ENCODE measurements at regions not wholly inside any gene's neighbourhood (a gene's known extent, or its start where the extent isn't known, plus 50 kb on each side); places are given as distances from the start of the nearest gene placed in this dataset.

DNA sequence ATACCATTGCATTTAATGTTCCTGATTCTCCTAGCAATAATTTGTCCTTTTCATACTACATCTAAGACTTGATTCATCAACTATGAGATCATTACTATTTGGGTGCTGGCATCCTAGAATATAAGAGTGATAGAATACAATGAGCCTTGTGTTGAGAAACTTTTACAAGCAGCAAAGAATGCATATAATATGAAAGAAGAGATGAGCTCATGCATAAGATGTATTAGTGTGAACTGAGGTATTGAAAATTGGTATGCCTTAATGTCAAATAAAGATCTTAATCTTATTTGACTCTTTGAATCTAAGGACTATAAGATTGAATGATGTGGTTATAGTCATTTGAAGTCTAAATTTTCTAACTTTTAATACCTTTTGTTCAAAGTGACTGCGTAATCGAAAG lies 220.0 kb upstream of the ARHGEF26 start:
- Histone ChIP-seq H3K9me3 (ENCODE audit: control insufficient read depth, insufficient read depth, low read depth, low read length) (no peaks in the 10 kb centered on the region), H3K27me3 (ENCODE audit: control insufficient read depth, insufficient read depth, low read length) (no peaks in the 10 kb centered on the region), H3K36me3 (ENCODE audit: control insufficient read depth, insufficient read depth, low read length) (no peaks in the 10 kb centered on the region), H3K27ac (ENCODE audit: low read length) (no peak overlapping the region), H3K4me1 (ENCODE audit: control insufficient read depth, insufficient read depth, low read length) (no peaks in the 10 kb centered on the region), H3K4me3 (ENCODE audit: low read depth in 2 of 2, low read length in 2 of 2) (no peak overlapping the region)
- in situ Hi-C loops (cut with HindIII; ENCODE audit: low pct_unique_long_range_greater_than_20kb, low sequenced_read_pairs) = no loop called here
- ChIA-PET CTCF (no interaction called here), POLR2A (no interaction called here)
- ATAC-seq (no peak), DNase-seq (ENCODE audit: low read depth, low spot score) (no peak)
- BruUV-seq (replicated peaks) = no TSS peak
- intact Hi-C loops (cut with micrococcal nuclease; ENCODE audit: unreplicated experiment) = no loop called here
- TF ChIP-seq TCF7L2 (IDR thresholded peaks at IDR 0.05; ENCODE audit: low read depth, low read length) (peak; percentile 68; the same call in 1 of the 2 replicates), SIN3A (IDR thresholded peaks at IDR 0.05; ENCODE audit: borderline replicate concordance, insufficient read depth, low read depth, low read length) (no peak), POLR2AphosphoS5 (IDR thresholded peaks at IDR 0.05; ENCODE audit: low read depth, low read length) (no peak)
- TF ChIP-seq, protein P1, sequence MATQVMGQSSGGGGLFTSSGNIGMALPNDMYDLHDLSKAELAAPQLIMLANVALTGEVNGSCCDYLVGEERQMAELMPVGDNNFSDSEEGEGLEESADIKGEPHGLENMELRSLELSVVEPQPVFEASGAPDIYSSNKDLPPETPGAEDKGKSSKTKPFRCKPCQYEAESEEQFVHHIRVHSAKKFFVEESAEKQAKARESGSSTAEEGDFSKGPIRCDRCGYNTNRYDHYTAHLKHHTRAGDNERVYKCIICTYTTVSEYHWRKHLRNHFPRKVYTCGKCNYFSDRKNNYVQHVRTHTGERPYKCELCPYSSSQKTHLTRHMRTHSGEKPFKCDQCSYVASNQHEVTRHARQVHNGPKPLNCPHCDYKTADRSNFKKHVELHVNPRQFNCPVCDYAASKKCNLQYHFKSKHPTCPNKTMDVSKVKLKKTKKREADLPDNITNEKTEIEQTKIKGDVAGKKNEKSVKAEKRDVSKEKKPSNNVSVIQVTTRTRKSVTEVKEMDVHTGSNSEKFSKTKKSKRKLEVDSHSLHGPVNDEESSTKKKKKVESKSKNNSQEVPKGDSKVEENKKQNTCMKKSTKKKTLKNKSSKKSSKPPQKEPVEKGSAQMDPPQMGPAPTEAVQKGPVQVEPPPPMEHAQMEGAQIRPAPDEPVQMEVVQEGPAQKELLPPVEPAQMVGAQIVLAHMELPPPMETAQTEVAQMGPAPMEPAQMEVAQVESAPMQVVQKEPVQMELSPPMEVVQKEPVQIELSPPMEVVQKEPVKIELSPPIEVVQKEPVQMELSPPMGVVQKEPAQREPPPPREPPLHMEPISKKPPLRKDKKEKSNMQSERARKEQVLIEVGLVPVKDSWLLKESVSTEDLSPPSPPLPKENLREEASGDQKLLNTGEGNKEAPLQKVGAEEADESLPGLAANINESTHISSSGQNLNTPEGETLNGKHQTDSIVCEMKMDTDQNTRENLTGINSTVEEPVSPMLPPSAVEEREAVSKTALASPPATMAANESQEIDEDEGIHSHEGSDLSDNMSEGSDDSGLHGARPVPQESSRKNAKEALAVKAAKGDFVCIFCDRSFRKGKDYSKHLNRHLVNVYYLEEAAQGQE (IDR thresholded peaks at IDR 0.05; ENCODE audit: insufficient read depth in 1 of 2, low read depth in 2 of 2, low read length in 1 of 2) = no peak
- TF ChIP-seq, protein P2, sequence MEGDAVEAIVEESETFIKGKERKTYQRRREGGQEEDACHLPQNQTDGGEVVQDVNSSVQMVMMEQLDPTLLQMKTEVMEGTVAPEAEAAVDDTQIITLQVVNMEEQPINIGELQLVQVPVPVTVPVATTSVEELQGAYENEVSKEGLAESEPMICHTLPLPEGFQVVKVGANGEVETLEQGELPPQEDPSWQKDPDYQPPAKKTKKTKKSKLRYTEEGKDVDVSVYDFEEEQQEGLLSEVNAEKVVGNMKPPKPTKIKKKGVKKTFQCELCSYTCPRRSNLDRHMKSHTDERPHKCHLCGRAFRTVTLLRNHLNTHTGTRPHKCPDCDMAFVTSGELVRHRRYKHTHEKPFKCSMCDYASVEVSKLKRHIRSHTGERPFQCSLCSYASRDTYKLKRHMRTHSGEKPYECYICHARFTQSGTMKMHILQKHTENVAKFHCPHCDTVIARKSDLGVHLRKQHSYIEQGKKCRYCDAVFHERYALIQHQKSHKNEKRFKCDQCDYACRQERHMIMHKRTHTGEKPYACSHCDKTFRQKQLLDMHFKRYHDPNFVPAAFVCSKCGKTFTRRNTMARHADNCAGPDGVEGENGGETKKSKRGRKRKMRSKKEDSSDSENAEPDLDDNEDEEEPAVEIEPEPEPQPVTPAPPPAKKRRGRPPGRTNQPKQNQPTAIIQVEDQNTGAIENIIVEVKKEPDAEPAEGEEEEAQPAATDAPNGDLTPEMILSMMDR (IDR thresholded peaks at IDR 0.05) = no peak

GRCh38 chr3:153901991-153902390 lies 219.2 kb upstream of the ARHGEF26 start:
- H3K4me3 ChIP-seq (ENCODE audit: low read depth in 2 of 2, low read length in 2 of 2) = no peak overlapping the region
- ATAC-seq (no peak), DNase-seq (ENCODE audit: low read depth, low spot score) (no peak)
- H3K27me3 ChIP-seq (ENCODE audit: control insufficient read depth, insufficient read depth, low read length) = no peaks in the 10 kb centered on the region
- intact Hi-C loops (cut with micrococcal nuclease; ENCODE audit: unreplicated experiment) (no loop called here), in situ Hi-C loops (cut with HindIII; ENCODE audit: low pct_unique_long_range_greater_than_20kb, low sequenced_read_pairs) (no loop called here)
- no peaks in the 10 kb centered on the region for H3K4me1 ChIP-seq (ENCODE audit: control insufficient read depth, insufficient read depth, low read length)
- CTCF ChIA-PET = no interaction called here
- no TSS peak for BruUV-seq (replicated peaks)
- H3K36me3 ChIP-seq (ENCODE audit: control insufficient read depth, insufficient read depth, low read length) = no peaks in the 10 kb centered on the region
- no peak overlapping the region for H3K27ac ChIP-seq (ENCODE audit: low read length)
- no peak for TF ChIP-seq POLR2AphosphoS5 (IDR thresholded peaks at IDR 0.05; ENCODE audit: low read depth, low read length)
- no peak for TF ChIP-seq TCF7L2 (IDR thresholded peaks at IDR 0.05; ENCODE audit: low read depth, low read length)
- TF ChIP-seq SIN3A (IDR thresholded peaks at IDR 0.05; ENCODE audit: borderline replicate concordance, insufficient read depth, low read depth, low read length) = no peak
- TF ChIP-seq, protein P2 (IDR thresholded peaks at IDR 0.05) = no peak
- TF ChIP-seq, protein P1 (IDR thresholded peaks at IDR 0.05; ENCODE audit: insufficient read depth in 1 of 2, low read depth in 2 of 2, low read length in 1 of 2) = no peak
- POLR2A ChIA-PET = no interaction called here
- no peaks in the 10 kb centered on the region for H3K9me3 ChIP-seq (ENCODE audit: control insufficient read depth, insufficient read depth, low read depth, low read length)

Data from Panc1 (cell line).